ENCODE measurements at regions not wholly inside any gene's neighbourhood (a gene's known extent, or its start where the extent isn't known, plus 50 kb on each side); places are given as distances from the start of the nearest gene placed in this dataset.

GRCh38 chr3:159232966-159233365, 431.1 kb downstream of the MFSD1 start:
- H3K4me3 ChIP-seq (ENCODE audit: low read depth, low read length) = no peak overlapping the region
- TF ChIP-seq CTCF (IDR thresholded peaks at IDR 0.05; ENCODE audit: insufficient read depth, low read depth, low read length) = no peak
- DNase-seq (ENCODE audit: low read depth) = no peak

- no peak for DNase-seq (ENCODE audit: low read depth)
- no peak overlapping the region for H3K4me3 ChIP-seq (ENCODE audit: low read depth, low read length)
- TF ChIP-seq CTCF (IDR thresholded peaks at IDR 0.05; ENCODE audit: insufficient read depth, low read depth, low read length) = no peak
Measured at GRCh38 chr3:159233734-159234133, 431.9 kb downstream of the MFSD1 start.

- no peak for TF ChIP-seq CTCF (IDR thresholded peaks at IDR 0.05; ENCODE audit: insufficient read depth, low read depth, low read length)
- DNase-seq (ENCODE audit: low read depth) = peak; percentile 79
- no peak overlapping the region for H3K4me3 ChIP-seq (ENCODE audit: low read depth, low read length)
Measured at GRCh38 chr3:159234306-159234705, 432.5 kb downstream of the MFSD1 start.

- peak; percentile 46 for DNase-seq (ENCODE audit: low read depth)
- no peak overlapping the region for H3K4me3 ChIP-seq (ENCODE audit: low read depth, low read length)
- TF ChIP-seq CTCF (IDR thresholded peaks at IDR 0.05; ENCODE audit: insufficient read depth, low read depth, low read length) = no peak
Measured at GRCh38 chr3:159236321-159236720, 434.5 kb downstream of the MFSD1 start.

- TF ChIP-seq CTCF (IDR thresholded peaks at IDR 0.05; ENCODE audit: insufficient read depth, low read depth, low read length) = no peak
- DNase-seq (ENCODE audit: low read depth) = no peak
- no peak overlapping the region for H3K4me3 ChIP-seq (ENCODE audit: low read depth, low read length)
Measured at GRCh38 chr3:159237226-159237625, 435.4 kb downstream of the MFSD1 start.

- no peak overlapping the region for H3K4me3 ChIP-seq (ENCODE audit: low read depth, low read length)
- TF ChIP-seq CTCF (IDR thresholded peaks at IDR 0.05; ENCODE audit: insufficient read depth, low read depth, low read length) = no peak
- DNase-seq (ENCODE audit: low read depth) = no peak
Measured at GRCh38 chr3:159238646-159239045, 436.8 kb downstream of the MFSD1 start.

- peak; percentile 29 for DNase-seq (ENCODE audit: low read depth)
- TF ChIP-seq CTCF (IDR thresholded peaks at IDR 0.05; ENCODE audit: insufficient read depth, low read depth, low read length) = no peak
- no peak overlapping the region for H3K4me3 ChIP-seq (ENCODE audit: low read depth, low read length)
Measured at GRCh38 chr3:159239059-159239458, 437.2 kb downstream of the MFSD1 start.
